Uterus (tissue), 2 donors: ENCODE measurements at regions not wholly inside any gene's neighbourhood (a gene's known extent, or its start where the extent isn't known, plus 50 kb on each side); places are given as distances from the start of the nearest gene placed in this dataset.

Experiments
- POLR2A ChIP-seq, 2 donors: fragments of 450-650 bp; IDR thresholded peaks; one replicate each; pipeline ENCODE4 v1.6.1; 2016; ENCODE audit warnings: antibody characterized with exemption in 2 of 2, mild to moderate bottlenecking in 1 of 2, moderate library complexity in 1 of 2
- TF ChIP-seq, protein P1 (sequence below), 4 experiments: fragments of 200-600 bp in 2 of 4; fragments of 450-650 bp in 2 of 4; sonication (generic) in 2 of 4; IDR thresholded peaks; one replicate each; pipeline ENCODE4 v1.5.1; 2016 to 2019; ENCODE audit warnings: antibody characterized with exemption in 4 of 4, mild to moderate bottlenecking in 2 of 4, moderate library complexity in 1 of 4

DNA sequence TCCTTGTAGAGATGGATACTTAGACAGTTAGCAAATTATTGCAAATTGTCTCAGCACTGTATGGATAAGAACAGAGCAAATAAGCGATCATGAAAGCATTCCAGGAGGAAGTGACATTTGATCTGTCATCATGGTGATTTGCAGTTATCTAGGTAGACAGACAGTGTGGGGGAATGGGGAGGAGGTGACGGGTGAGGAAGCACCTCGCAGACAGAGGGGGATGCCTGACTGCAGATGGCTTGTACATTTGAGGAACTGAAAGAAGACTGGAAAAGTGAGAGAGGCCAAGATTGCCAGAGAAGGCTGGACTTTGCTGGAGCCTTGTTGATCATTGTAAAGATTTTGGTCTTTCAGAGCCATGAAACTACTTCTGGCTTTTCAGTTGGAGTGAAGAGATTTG is 318.2 kb upstream of the CELF2 start:
- TF ChIP-seq, protein P1, sequence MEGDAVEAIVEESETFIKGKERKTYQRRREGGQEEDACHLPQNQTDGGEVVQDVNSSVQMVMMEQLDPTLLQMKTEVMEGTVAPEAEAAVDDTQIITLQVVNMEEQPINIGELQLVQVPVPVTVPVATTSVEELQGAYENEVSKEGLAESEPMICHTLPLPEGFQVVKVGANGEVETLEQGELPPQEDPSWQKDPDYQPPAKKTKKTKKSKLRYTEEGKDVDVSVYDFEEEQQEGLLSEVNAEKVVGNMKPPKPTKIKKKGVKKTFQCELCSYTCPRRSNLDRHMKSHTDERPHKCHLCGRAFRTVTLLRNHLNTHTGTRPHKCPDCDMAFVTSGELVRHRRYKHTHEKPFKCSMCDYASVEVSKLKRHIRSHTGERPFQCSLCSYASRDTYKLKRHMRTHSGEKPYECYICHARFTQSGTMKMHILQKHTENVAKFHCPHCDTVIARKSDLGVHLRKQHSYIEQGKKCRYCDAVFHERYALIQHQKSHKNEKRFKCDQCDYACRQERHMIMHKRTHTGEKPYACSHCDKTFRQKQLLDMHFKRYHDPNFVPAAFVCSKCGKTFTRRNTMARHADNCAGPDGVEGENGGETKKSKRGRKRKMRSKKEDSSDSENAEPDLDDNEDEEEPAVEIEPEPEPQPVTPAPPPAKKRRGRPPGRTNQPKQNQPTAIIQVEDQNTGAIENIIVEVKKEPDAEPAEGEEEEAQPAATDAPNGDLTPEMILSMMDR (IDR thresholded peaks at IDR 0.05), result no peak
- TF ChIP-seq POLR2A (IDR thresholded peaks at IDR 0.05), result no peak
